MM.1S (cell line): ENCODE measurements at regions not wholly inside any gene's neighbourhood (a gene's known extent, or its start where the extent isn't known, plus 50 kb on each side); places are given as distances from the start of the nearest gene placed in this dataset.

Experiments used
- EZH2 ChIP-seq: fragments of 300-600 bp; sonication (generic); optimal IDR thresholded peaks from 2 replicates; pipeline ENCODE3; 2017; ENCODE audit warnings: low read depth, mild to moderate bottlenecking, antibody characterized with exemption, low read length, mixed read lengths
- TF ChIP-seq, protein P1 (sequence below): fragments of 300-600 bp; sonication (generic); IDR thresholded peaks from 2 replicates; pipeline ENCODE4 v1.5.1; 2016; ENCODE audit warnings: antibody characterized with exemption, low read length, mixed read lengths

DNA sequence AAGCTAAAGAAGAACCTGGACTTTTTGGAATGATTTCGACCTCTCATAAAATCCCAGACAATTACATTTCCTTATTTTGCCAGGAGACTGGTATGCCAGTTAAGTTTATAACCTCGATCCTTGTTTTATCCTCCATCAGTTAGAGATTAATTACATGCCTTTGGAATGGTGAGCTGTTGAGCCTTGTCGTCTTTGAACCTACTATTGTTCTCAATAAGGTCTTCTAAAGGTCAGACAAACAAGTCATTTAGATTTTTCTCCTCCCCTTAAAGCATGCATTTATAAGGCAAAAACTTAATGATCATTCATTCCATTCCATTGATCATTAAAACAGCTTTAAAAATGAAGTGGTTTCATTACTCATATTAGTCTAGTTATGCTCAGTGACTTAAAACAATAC, 304.9 kb downstream of the DOCK8 start:
- TF ChIP-seq, protein P1, sequence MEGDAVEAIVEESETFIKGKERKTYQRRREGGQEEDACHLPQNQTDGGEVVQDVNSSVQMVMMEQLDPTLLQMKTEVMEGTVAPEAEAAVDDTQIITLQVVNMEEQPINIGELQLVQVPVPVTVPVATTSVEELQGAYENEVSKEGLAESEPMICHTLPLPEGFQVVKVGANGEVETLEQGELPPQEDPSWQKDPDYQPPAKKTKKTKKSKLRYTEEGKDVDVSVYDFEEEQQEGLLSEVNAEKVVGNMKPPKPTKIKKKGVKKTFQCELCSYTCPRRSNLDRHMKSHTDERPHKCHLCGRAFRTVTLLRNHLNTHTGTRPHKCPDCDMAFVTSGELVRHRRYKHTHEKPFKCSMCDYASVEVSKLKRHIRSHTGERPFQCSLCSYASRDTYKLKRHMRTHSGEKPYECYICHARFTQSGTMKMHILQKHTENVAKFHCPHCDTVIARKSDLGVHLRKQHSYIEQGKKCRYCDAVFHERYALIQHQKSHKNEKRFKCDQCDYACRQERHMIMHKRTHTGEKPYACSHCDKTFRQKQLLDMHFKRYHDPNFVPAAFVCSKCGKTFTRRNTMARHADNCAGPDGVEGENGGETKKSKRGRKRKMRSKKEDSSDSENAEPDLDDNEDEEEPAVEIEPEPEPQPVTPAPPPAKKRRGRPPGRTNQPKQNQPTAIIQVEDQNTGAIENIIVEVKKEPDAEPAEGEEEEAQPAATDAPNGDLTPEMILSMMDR = no peak
- no peak for TF ChIP-seq EZH2
